Endodermal cell (in vitro differentiated cells): ENCODE measurements at regions not wholly inside any gene's neighbourhood (a gene's known extent, or its start where the extent isn't known, plus 50 kb on each side); places are given as distances from the start of the nearest gene placed in this dataset.

Source experiments
- DNase-seq: peaks from one replicate; pipeline ENCODE4 v3.0.0-alpha.2; 2017
- H3K27ac ChIP-seq: 2 replicates; pipeline ENCODE4 v1.5.1; 2013; ENCODE audit warnings: mild to moderate bottlenecking, low read depth, low read length, moderate library complexity
- H3K27me3 ChIP-seq: 2 replicates; pipeline ENCODE4 v1.6.1; 2013; ENCODE audit warnings: mild to moderate bottlenecking, low read length, moderate library complexity; ENCODE audit not compliant: insufficient read depth, control insufficient read depth, poor library complexity, severe bottlenecking
- H3K36me3 ChIP-seq: 2 replicates; pipeline ENCODE4 v1.7.0; 2013; ENCODE audit warnings: mild to moderate bottlenecking, low read length, moderate library complexity; ENCODE audit not compliant: control insufficient read depth, insufficient read depth
- H3K4me1 ChIP-seq: one replicate; pipeline ENCODE4 v1.7.0; 2013; ENCODE audit warnings: low read length; ENCODE audit not compliant: control insufficient read depth, insufficient read depth
- H3K4me3 ChIP-seq: 2 replicates; pipeline ENCODE4 v1.5.1; 2013; ENCODE audit warnings: mild to moderate bottlenecking, low read length, moderate library complexity
- H3K9ac ChIP-seq: 2 replicates; pipeline ENCODE4 v1.6.1; 2013; ENCODE audit warnings: mild to moderate bottlenecking, low read length, moderate library complexity; ENCODE audit not compliant: poor library complexity, severe bottlenecking; ENCODE audit errors: extremely low read depth
- H3K9me3 ChIP-seq: 2 replicates; pipeline ENCODE4 v1.6.1; 2013; ENCODE audit warnings: mild to moderate bottlenecking, low read length, moderate library complexity; ENCODE audit not compliant: control insufficient read depth
- H3K27ac Mint-ChIP-seq: 2 replicates; pipeline ENCODE4 v1.8.0; 2020; ENCODE audit warnings: mixed read lengths
- H3K27me3 Mint-ChIP-seq: 2 replicates; pipeline ENCODE4 v1.8.0; 2021; ENCODE audit warnings: mild to moderate bottlenecking, mixed read lengths; ENCODE audit not compliant: insufficient read depth
- H3K36me3 Mint-ChIP-seq: 2 replicates; pipeline ENCODE4 v1.8.0; 2020; ENCODE audit warnings: low read depth, mixed read lengths
- H3K4me1 Mint-ChIP-seq: 2 replicates; pipeline ENCODE4 v1.8.0; 2020; ENCODE audit warnings: mixed read lengths
- H3K4me3 Mint-ChIP-seq: 2 replicates; pipeline ENCODE4 v1.8.0; 2020; ENCODE audit warnings: mild to moderate bottlenecking, moderate library complexity, mixed read lengths
- H3K9me3 Mint-ChIP-seq: 2 replicates; pipeline ENCODE4 v1.8.0; 2020; ENCODE audit warnings: mild to moderate bottlenecking, mixed read lengths
- CTCF ChIP-seq: fragments of 200-600 bp; sonication (generic); conservative IDR thresholded peaks from 2 replicates; pipeline ENCODE4 v1.5.0; 2021; ENCODE audit warnings: antibody characterized with exemption, mild to moderate bottlenecking
- WGBS, 2 experiments: methylation state at CpG; one replicate each; pipeline versions ENCODE4 v1.1.5 to v1.1.7; 2013; ENCODE audit warnings: missing lambda C conversion rate in 2 of 2, mixed read lengths in 1 of 2; ENCODE audit not compliant: insufficient coverage in 1 of 2, insufficient read length in 1 of 2; 5-methylcytosine and 5-hydroxymethylcytosine counted together

- Mint-ChIP-seq H3K4me1 (peaks cover 1% of the 10 kb centered on the region), H3K27me3 (no peaks in the 10 kb centered on the region), H3K4me3 (no peak overlapping the region), H3K9me3 (no peaks in the 10 kb centered on the region), H3K36me3 (no peaks in the 10 kb centered on the region), H3K27ac (no peak overlapping the region)
- H3K9ac ChIP-seq: no peak overlapping the region
- H3K36me3 ChIP-seq: no peaks in the 10 kb centered on the region
- TF ChIP-seq CTCF: no peak
- H3K4me1 ChIP-seq: no peaks in the 10 kb centered on the region
- no peaks in the 10 kb centered on the region for H3K27me3 ChIP-seq
- no peak overlapping the region for H3K4me3 ChIP-seq
- 84 to 85% methylated on average over 6 to 7 of the region's 7 CpGs for WGBS, 2 experiments
- H3K27ac ChIP-seq: no peak overlapping the region
- H3K9me3 ChIP-seq: no peaks in the 10 kb centered on the region
- DNase-seq: no peak
These were observed 206.2 kb upstream of the MYLIP start for GRCh38 chr6:15922510-15923250.

- Histone ChIP-seq H3K9me3 (no peaks in the 10 kb centered on the region), H3K27ac (no peak overlapping the region), H3K4me3 (no peak overlapping the region), H3K27me3 (no peaks in the 10 kb centered on the region), H3K9ac (no peak overlapping the region), H3K4me1 (no peaks in the 10 kb centered on the region), H3K36me3 (no peaks in the 10 kb centered on the region)
- no peak for TF ChIP-seq CTCF
- peaks cover 3% of the 10 kb centered on the region for H3K4me1 Mint-ChIP-seq
- H3K9me3 Mint-ChIP-seq: no peaks in the 10 kb centered on the region
- no peak for DNase-seq
- H3K27ac Mint-ChIP-seq: no peak overlapping the region
- H3K27me3 Mint-ChIP-seq: no peaks in the 10 kb centered on the region
- no peak overlapping the region for H3K4me3 Mint-ChIP-seq
- WGBS, 2 experiments: 96 to 100% methylated on average over 1 to 2 of the region's 2 CpGs
- H3K36me3 Mint-ChIP-seq: no peaks in the 10 kb centered on the region
These were observed 207.6 kb upstream of the MYLIP start for GRCh38 chr6:15921243-15921642.

GRCh38 chr6:15916581-15916980, 212.3 kb upstream of the MYLIP start:
- 94 to 95% methylated on average over 2 to 3 of the region's 3 CpGs for WGBS, 2 experiments
- DNase-seq: no peak
- TF ChIP-seq CTCF: no peak
- Histone ChIP-seq H3K4me3 (no peak overlapping the region), H3K9me3 (no peaks in the 10 kb centered on the region), H3K9ac (no peak overlapping the region), H3K36me3 (no peaks in the 10 kb centered on the region), H3K27ac (no peak overlapping the region), H3K4me1 (no peaks in the 10 kb centered on the region), H3K27me3 (no peaks in the 10 kb centered on the region)
- Mint-ChIP-seq H3K27ac (no peak overlapping the region), H3K27me3 (no peaks in the 10 kb centered on the region), H3K4me3 (no peak overlapping the region), H3K36me3 (no peaks in the 10 kb centered on the region), H3K4me1 (peaks cover 12% of the 10 kb centered on the region), H3K9me3 (no peaks in the 10 kb centered on the region)
